ENCODE measurements at regions not wholly inside any gene's neighbourhood (a gene's known extent, or its start where the extent isn't known, plus 50 kb on each side); places are given as distances from the start of the nearest gene placed in this dataset.

DNA sequence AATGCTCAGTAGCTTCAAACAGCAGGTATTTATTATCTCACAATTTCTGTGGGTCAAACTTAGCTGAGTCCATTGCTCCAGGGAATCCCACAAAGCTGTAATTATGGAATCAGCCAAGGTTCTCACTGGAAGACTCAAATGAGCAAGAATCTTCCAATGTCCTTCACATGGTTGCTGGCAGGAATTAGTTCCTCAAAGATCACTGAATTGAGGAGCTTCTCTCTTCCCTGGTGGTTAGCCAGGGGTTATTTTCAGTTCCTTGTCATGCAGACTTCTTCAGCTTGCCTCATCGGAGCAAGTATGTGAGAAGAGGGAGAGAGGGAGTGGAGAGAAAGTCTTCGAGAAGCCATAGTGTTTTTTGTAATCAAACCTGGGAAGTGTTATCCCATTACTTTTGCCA is 2331.9 kb downstream of the MAT2B start:
- H3K9me3 ChIP-seq (ENCODE audit: control insufficient read depth in 4 of 4, low read length in 3 of 4), result no peaks in the 10 kb centered on the region
- 76% methylated on average over 2 of the region's 2 CpGs for WGBS

DNA sequence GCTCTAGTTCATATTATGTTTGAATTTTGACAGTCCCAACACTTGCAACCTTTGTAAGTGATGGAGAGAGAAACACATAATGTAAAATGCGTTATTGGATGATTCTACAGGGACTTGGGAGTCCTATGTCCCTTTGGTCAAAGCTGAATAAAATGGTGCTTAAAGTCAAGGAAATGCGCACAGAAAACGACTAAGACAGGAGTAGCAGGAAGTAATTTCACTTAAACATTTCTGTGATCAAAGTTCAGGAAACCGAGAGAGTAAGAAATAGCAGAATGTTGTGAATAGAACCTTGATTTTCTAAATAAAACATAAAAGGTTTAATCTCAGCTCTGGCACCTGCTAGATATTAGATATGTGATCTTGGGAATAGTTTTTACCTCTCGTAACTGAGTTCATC is 2339.2 kb downstream of the MAT2B start:
- no peaks in the 10 kb centered on the region for H3K9me3 ChIP-seq (ENCODE audit: control insufficient read depth in 4 of 4, low read length in 3 of 4)
- WGBS, result 81% methylated on average over 5 of the region's 5 CpGs
- no peak overlapping the region for H3K9ac ChIP-seq (ENCODE audit: low read depth in 1 of 2, low read length in 2 of 2)
- H3K27me3 ChIP-seq (ENCODE audit: control insufficient read depth in 4 of 4, insufficient read depth in 4 of 4, low read length in 3 of 4), result no peaks in the 10 kb centered on the region
- H3K36me3 ChIP-seq (ENCODE audit: control insufficient read depth in 4 of 4, insufficient read depth in 3 of 4, low read depth in 1 of 4, low read length in 3 of 4), result no peaks in the 10 kb centered on the region
- H3K4me3 ChIP-seq (ENCODE audit: low read depth in 1 of 3, low read length in 3 of 3), result no peak overlapping the region
- DNase-seq (ENCODE audit: low spot score), result no peak
- TF ChIP-seq, protein P1, sequence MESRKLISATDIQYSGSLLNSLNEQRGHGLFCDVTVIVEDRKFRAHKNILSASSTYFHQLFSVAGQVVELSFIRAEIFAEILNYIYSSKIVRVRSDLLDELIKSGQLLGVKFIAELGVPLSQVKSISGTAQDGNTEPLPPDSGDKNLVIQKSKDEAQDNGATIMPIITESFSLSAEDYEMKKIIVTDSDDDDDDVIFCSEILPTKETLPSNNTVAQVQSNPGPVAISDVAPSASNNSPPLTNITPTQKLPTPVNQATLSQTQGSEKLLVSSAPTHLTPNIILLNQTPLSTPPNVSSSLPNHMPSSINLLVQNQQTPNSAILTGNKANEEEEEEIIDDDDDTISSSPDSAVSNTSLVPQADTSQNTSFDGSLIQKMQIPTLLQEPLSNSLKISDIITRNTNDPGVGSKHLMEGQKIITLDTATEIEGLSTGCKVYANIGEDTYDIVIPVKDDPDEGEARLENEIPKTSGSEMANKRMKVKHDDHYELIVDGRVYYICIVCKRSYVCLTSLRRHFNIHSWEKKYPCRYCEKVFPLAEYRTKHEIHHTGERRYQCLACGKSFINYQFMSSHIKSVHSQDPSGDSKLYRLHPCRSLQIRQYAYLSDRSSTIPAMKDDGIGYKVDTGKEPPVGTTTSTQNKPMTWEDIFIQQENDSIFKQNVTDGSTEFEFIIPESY (IDR thresholded peaks at IDR 0.05), result no peak
- TF ChIP-seq, protein P2, sequence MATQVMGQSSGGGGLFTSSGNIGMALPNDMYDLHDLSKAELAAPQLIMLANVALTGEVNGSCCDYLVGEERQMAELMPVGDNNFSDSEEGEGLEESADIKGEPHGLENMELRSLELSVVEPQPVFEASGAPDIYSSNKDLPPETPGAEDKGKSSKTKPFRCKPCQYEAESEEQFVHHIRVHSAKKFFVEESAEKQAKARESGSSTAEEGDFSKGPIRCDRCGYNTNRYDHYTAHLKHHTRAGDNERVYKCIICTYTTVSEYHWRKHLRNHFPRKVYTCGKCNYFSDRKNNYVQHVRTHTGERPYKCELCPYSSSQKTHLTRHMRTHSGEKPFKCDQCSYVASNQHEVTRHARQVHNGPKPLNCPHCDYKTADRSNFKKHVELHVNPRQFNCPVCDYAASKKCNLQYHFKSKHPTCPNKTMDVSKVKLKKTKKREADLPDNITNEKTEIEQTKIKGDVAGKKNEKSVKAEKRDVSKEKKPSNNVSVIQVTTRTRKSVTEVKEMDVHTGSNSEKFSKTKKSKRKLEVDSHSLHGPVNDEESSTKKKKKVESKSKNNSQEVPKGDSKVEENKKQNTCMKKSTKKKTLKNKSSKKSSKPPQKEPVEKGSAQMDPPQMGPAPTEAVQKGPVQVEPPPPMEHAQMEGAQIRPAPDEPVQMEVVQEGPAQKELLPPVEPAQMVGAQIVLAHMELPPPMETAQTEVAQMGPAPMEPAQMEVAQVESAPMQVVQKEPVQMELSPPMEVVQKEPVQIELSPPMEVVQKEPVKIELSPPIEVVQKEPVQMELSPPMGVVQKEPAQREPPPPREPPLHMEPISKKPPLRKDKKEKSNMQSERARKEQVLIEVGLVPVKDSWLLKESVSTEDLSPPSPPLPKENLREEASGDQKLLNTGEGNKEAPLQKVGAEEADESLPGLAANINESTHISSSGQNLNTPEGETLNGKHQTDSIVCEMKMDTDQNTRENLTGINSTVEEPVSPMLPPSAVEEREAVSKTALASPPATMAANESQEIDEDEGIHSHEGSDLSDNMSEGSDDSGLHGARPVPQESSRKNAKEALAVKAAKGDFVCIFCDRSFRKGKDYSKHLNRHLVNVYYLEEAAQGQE (IDR thresholded peaks at IDR 0.05), result no peak
- TF ChIP-seq YY1 (IDR thresholded peaks at IDR 0.05) (no peak), EGR1 (IDR thresholded peaks at IDR 0.05; ENCODE audit: low read depth in 2 of 2) (no peak), SP1 (IDR thresholded peaks at IDR 0.05) (no peak), FOXA2 (IDR thresholded peaks at IDR 0.05) (no peak)
- H3K4me1 ChIP-seq (ENCODE audit: control insufficient read depth in 4 of 4, insufficient read depth in 4 of 4, low read length in 3 of 4), result no peaks in the 10 kb centered on the region
- H3K27ac ChIP-seq (ENCODE audit: low read depth in 1 of 2, low read length in 2 of 2), result no peak overlapping the region

More for the DNA sequence above, 2331.9 kb downstream of the MAT2B start:
- H3K27me3 ChIP-seq (ENCODE audit: control insufficient read depth in 4 of 4, insufficient read depth in 4 of 4, low read length in 3 of 4), result no peaks in the 10 kb centered on the region
- TF ChIP-seq HNF4A (conservative IDR thresholded peaks at IDR 0.05) (no peak), HNF4G (IDR thresholded peaks at IDR 0.05) (no peak), TAF1 (conservative IDR thresholded peaks at IDR 0.05) (no peak), JUND (IDR thresholded peaks at IDR 0.05) (no peak), EGR1 (IDR thresholded peaks at IDR 0.05; ENCODE audit: low read depth in 2 of 2) (no peak), FOXA2 (IDR thresholded peaks at IDR 0.05) (no peak), RXRA (IDR thresholded peaks at IDR 0.05) (no peak), YY1 (IDR thresholded peaks at IDR 0.05) (no peak), SP1 (IDR thresholded peaks at IDR 0.05) (no peak), GABPA (IDR thresholded peaks at IDR 0.05 in 1 of 2, conservative IDR thresholded peaks at IDR 0.05 in 1 of 2) (no peak), RAD21 (IDR thresholded peaks at IDR 0.05) (no peak), NR2F2 (IDR thresholded peaks at IDR 0.05) (no peak), FOXA1 (IDR thresholded peaks at IDR 0.05) (no peak)
- TF ChIP-seq, protein P1 (IDR thresholded peaks at IDR 0.05), result no peak
- TF ChIP-seq, protein P2 (IDR thresholded peaks at IDR 0.05), result no peak
- TF ChIP-seq, protein P3, sequence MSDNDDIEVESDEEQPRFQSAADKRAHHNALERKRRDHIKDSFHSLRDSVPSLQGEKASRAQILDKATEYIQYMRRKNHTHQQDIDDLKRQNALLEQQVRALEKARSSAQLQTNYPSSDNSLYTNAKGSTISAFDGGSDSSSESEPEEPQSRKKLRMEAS (IDR thresholded peaks at IDR 0.05), result no peak
- TF ChIP-seq, protein P4, sequence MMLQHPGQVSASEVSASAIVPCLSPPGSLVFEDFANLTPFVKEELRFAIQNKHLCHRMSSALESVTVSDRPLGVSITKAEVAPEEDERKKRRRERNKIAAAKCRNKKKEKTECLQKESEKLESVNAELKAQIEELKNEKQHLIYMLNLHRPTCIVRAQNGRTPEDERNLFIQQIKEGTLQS (IDR thresholded peaks at IDR 0.05), result no peak
- TF ChIP-seq, protein P5, sequence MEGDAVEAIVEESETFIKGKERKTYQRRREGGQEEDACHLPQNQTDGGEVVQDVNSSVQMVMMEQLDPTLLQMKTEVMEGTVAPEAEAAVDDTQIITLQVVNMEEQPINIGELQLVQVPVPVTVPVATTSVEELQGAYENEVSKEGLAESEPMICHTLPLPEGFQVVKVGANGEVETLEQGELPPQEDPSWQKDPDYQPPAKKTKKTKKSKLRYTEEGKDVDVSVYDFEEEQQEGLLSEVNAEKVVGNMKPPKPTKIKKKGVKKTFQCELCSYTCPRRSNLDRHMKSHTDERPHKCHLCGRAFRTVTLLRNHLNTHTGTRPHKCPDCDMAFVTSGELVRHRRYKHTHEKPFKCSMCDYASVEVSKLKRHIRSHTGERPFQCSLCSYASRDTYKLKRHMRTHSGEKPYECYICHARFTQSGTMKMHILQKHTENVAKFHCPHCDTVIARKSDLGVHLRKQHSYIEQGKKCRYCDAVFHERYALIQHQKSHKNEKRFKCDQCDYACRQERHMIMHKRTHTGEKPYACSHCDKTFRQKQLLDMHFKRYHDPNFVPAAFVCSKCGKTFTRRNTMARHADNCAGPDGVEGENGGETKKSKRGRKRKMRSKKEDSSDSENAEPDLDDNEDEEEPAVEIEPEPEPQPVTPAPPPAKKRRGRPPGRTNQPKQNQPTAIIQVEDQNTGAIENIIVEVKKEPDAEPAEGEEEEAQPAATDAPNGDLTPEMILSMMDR (IDR thresholded peaks at IDR 0.05; ENCODE audit: low read depth, low read length, missing input control), result no peak
- no peak overlapping the region for H3K27ac ChIP-seq (ENCODE audit: low read depth in 1 of 2, low read length in 2 of 2)
- no peak overlapping the region for H3K4me3 ChIP-seq (ENCODE audit: low read depth in 1 of 3, low read length in 3 of 3)
- H3K36me3 ChIP-seq (ENCODE audit: control insufficient read depth in 4 of 4, insufficient read depth in 3 of 4, low read depth in 1 of 4, low read length in 3 of 4), result no peaks in the 10 kb centered on the region
- no peak overlapping the region for H3K9ac ChIP-seq (ENCODE audit: low read depth in 1 of 2, low read length in 2 of 2)
- no peak for DNase-seq (ENCODE audit: low spot score)
- no peaks in the 10 kb centered on the region for H3K4me1 ChIP-seq (ENCODE audit: control insufficient read depth in 4 of 4, insufficient read depth in 4 of 4, low read length in 3 of 4)

Data from liver (tissue), 8 donors.